Common myeloid progenitor, CD34-positive (primary cell): ENCODE measurements at regions not wholly inside any gene's neighbourhood (a gene's known extent, or its start where the extent isn't known, plus 50 kb on each side); places are given as distances from the start of the nearest gene placed in this dataset.

Source experiments
- CTCF ChIA-PET: fragments of 350-600 bp; sonication (Branson Sonifier 250); formaldehyde crosslinking; loops from one replicate; lab custom pipeline; 2021; ENCODE audit warnings: antibody characterized with exemption; lab: Charles Lee
- POLR2A ChIA-PET: fragments of 350-600 bp; sonication (Branson Sonifier 250); formaldehyde crosslinking; loops from one replicate; lab custom pipeline; 2021; ENCODE audit warnings: antibody characterized with exemption; lab: Charles Lee
- DNase-seq, 3 donors: peaks; one replicate each; pipeline versions ENCODE4 v3.0.0 to v3.0.0-alpha.2; 2013
- H3K27ac ChIP-seq, 2 experiments: 1 replicate in 1 of 2; 2 replicates in 1 of 2; pipeline ENCODE4 v1.7.0; 2013; ENCODE audit warnings: inconsistent platforms in 2 of 2, low read length in 2 of 2, mild to moderate bottlenecking in 2 of 2, low read depth in 1 of 2, moderate library complexity in 1 of 2; ENCODE audit not compliant: severe bottlenecking in 2 of 2, insufficient read depth in 1 of 2, poor library complexity in 1 of 2
- H3K27me3 ChIP-seq, 5 experiments: replicated peaks in 2 of 5; 1 replicate in 3 of 5; 2 replicates in 2 of 5; pipeline versions ENCODE4 v1.6.1 to v1.7.0; 2013; ENCODE audit warnings: low read length in 4 of 5, mild to moderate bottlenecking in 2 of 5, moderate library complexity in 2 of 5, inconsistent platforms in 1 of 5; ENCODE audit not compliant: insufficient read depth in 5 of 5, control insufficient read depth in 4 of 5
- H3K36me3 ChIP-seq, 4 experiments: 1 replicate in 2 of 4; 2 replicates in 2 of 4; pipeline versions ENCODE4 v1.6.1 to v1.7.0; 2013; ENCODE audit warnings: low read length in 3 of 4, control low read depth in 1 of 4, mild to moderate bottlenecking in 1 of 4; ENCODE audit not compliant: control insufficient read depth in 4 of 4, insufficient read depth in 4 of 4
- H3K4me1 ChIP-seq, 4 experiments: 1 replicate in 3 of 4; 2 replicates in 1 of 4; pipeline versions ENCODE4 v1.6.1 to v1.7.1; 2013; ENCODE audit warnings: low read length in 3 of 4, mild to moderate bottlenecking in 3 of 4, control low read depth in 1 of 4, inconsistent platforms in 1 of 4, moderate library complexity in 1 of 4; ENCODE audit not compliant: control insufficient read depth in 4 of 4, insufficient read depth in 4 of 4; ENCODE audit errors: control extremely low read depth in 1 of 4
- H3K4me3 ChIP-seq, 7 experiments: 1 replicate in 4 of 7; 2 replicates in 3 of 7; pipeline versions ENCODE4 v1.5.1 to v1.7.0; 2013; ENCODE audit warnings: mild to moderate bottlenecking in 7 of 7, low read length in 6 of 7, moderate library complexity in 6 of 7, inconsistent platforms in 2 of 7, low read depth in 2 of 7, control low read depth in 1 of 7; ENCODE audit not compliant: insufficient read depth in 4 of 7, control insufficient read depth in 1 of 7; ENCODE audit errors: extremely low read depth in 1 of 7
- H3K9me3 ChIP-seq, 5 experiments: 1 replicate in 4 of 5; 2 replicates in 1 of 5; pipeline versions ENCODE4 v1.6.1 to v1.7.1; 2013; ENCODE audit warnings: low read length in 4 of 5, mild to moderate bottlenecking in 2 of 5, inconsistent platforms in 1 of 5, low read depth in 1 of 5, moderate library complexity in 1 of 5; ENCODE audit not compliant: control insufficient read depth in 4 of 5, insufficient read depth in 2 of 5; ENCODE audit errors: control extremely low read depth in 1 of 5
- WGBS: methylation state at CpG from one replicate; pipeline ENCODE4 v1.1.5; 2013; ENCODE audit not compliant: insufficient coverage; 5-methylcytosine and 5-hydroxymethylcytosine counted together

DNA sequence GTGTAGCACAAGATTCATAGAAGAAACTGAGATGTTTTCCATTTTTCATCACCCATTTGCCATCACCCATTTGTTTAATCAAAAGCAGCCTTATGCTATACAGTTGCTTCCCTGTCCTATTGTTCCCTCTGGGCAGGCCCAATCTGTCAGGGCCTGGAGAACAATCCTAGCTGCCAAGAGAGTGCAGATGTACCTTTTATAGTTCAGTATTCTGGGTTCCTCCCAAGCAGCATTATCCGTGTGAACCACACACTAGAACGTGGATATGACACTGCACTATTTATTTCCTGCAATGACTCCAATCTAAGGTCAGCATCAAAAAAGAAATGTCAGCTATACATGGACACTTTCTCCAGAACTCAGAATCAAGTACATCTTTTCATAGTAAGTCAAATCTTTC is 269.0 kb downstream of the ADGRA3 start:
- no peaks in the 10 kb centered on the region for H3K27me3 ChIP-seq
- no peaks in the 10 kb centered on the region for H3K36me3 ChIP-seq
- CTCF ChIA-PET = no interaction called here
- WGBS = 0% methylated on average over 2 of the region's 2 CpGs
- DNase-seq = peak in 2 of 3 donors; percentile 47 to 64
- no peaks in the 10 kb centered on the region for H3K9me3 ChIP-seq
- POLR2A ChIA-PET = no interaction called here
- H3K4me3 ChIP-seq = no peak overlapping the region
- H3K4me1 ChIP-seq = peaks cover 0 to 10% (median 2%) of the 10 kb centered on the region in 4 experiments
- H3K27ac ChIP-seq = no peak overlapping the region

DNA sequence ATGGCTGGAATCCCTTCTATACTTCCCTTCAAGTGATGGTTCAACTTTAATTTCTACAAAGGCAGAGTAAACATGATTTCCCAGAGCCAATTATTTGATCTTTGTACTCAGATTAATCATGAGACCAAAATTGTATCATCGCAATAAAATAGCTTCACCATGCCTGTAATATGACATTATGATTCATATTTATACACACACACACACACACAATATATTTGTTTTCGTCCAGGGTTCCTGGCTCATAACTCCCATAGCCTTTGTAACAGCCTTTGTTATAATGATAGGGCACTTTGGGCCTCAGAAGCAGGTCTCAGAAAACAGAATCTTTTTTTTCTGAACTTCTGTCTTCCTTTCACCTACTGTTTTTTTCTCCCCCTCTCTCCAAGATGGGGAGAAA is 270.6 kb downstream of the ADGRA3 start:
- DNase-seq = no peak
- 86% methylated on average over 1 of the region's 2 CpGs for WGBS
- no peak overlapping the region for H3K27ac ChIP-seq
- H3K27me3 ChIP-seq = no peaks in the 10 kb centered on the region
- H3K4me1 ChIP-seq = peaks cover 0 to 10% (median 2%) of the 10 kb centered on the region in 4 experiments
- no peak overlapping the region for H3K4me3 ChIP-seq
- CTCF ChIA-PET = no interaction called here
- no peaks in the 10 kb centered on the region for H3K9me3 ChIP-seq
- POLR2A ChIA-PET = no interaction called here
- H3K36me3 ChIP-seq = no peaks in the 10 kb centered on the region

DNA sequence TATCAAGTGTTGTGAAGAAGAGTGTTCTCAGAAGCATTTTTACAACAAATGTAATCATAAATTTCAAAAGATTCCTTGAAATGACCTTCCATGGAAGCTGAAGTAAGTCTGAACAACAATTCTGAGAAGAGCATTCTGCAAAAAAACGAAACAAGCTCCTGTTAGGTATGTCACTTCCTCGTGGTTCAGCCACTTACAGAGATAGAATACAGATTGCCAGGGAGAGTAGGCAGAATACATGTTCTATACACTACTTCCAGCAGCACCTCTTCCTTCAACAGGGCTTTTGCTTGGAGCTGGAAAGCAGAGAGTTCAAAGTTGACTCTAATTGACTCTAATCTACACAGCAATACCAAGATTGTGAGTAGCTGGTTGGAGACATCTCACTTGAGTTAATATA is 274.5 kb downstream of the ADGRA3 start:
- ChIA-PET CTCF (no interaction called here), POLR2A (no interaction called here)
- WGBS = 89% methylated on average over 1 of the region's 2 CpGs

DNA sequence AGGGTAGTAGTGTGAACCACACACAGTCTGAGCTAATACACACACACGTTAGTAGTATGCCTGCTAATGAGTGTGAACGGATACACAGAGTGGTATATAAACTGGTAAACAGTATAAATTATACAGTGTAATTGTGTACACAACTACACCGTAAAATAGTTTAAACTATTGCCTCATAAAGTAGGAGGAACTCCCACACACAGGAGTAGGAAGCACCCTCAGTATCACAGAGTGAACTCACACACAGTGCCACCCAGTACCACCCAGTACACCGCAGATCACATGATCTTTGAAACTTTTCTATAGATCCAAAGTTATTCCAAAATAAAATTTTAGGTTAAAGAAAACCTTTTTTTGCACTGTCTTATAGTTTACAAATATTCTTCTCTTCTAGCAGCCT is 275.1 kb downstream of the ADGRA3 start:
- no peak overlapping the region for H3K27ac ChIP-seq
- peaks cover 0 to 3% (median 0%) of the 10 kb centered on the region in 4 experiments for H3K4me1 ChIP-seq
- H3K9me3 ChIP-seq = no peaks in the 10 kb centered on the region
- ChIA-PET POLR2A (no interaction called here), CTCF (no interaction called here)
- H3K27me3 ChIP-seq = no peaks in the 10 kb centered on the region
- WGBS = no CpG with 5 or more reads among the region's 4 CpGs
- no peak overlapping the region for H3K4me3 ChIP-seq
- DNase-seq = no peak
- H3K36me3 ChIP-seq = no peaks in the 10 kb centered on the region

More for the DNA sequence above, 274.5 kb downstream of the ADGRA3 start:
- Histone ChIP-seq H3K4me1 (peaks cover 0 to 5% (median 0%) of the 10 kb centered on the region in 4 experiments), H3K9me3 (no peaks in the 10 kb centered on the region), H3K27me3 (no peaks in the 10 kb centered on the region), H3K36me3 (no peaks in the 10 kb centered on the region), H3K4me3 (no peak overlapping the region), H3K27ac (no peak overlapping the region)
- no peak for DNase-seq

DNA sequence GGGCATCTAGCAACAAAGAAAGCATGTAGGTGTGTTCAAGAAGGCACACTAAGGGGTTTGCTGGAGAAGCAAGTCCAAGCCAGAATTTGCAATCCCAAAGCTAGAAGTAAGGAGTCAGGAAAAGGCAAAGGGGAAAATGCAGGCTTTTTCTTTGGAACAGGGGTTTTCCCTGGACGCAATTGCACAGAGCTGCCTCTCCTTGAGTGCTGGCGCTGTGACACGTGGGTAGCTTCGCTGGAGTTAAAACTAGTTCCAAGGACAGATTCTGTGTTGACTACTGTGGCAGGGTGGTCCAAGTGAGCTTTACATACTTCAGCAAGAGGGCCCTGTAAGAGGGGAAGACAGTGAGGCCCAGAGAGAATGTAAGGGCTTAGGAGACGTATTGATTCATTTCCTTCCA is 277.1 kb downstream of the ADGRA3 start:
- H3K9me3 ChIP-seq = no peaks in the 10 kb centered on the region
- ChIA-PET CTCF (no interaction called here), POLR2A (no interaction called here)
- no peaks in the 10 kb centered on the region for H3K27me3 ChIP-seq
- 96% methylated on average over 4 of the region's 5 CpGs for WGBS
- H3K27ac ChIP-seq = no peak overlapping the region
- H3K4me3 ChIP-seq = no peak overlapping the region
- no peaks in the 10 kb centered on the region for H3K36me3 ChIP-seq
- H3K4me1 ChIP-seq = peaks cover 0 to 3% (median 0%) of the 10 kb centered on the region in 4 experiments
- no peak for DNase-seq

DNA sequence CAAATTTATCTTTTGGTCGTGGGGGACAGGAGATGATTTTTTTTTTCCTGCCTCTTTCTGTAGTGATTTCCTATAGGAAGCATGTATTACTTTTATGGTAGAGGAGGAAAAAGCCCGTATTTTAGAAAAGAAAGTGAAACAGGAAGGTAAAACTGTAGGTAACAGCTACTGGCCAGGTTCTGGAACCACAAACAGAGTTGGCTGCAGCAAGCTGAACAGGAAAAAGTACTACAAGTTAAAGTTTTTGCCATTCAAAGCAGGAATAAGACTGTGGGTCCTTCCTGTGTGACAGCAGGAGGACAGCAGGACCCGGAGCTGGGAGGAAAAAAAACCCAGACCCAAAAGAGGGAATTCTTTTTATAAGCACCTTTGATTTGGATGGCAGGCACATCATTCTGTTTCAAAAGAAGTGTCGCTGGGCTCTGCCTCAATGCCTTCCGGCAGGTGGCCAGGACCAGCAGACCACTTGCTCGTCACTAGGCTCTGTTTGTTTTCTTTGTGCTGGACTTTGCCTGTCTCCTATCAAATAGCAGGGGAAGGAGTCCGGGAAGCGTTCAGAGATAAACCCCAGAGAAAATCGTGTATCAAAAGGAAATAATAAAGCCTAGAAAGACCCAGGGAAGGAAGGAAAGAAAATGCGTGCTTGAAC is 277.9 kb downstream of the ADGRA3 start:
- Histone ChIP-seq H3K27me3 (no peaks in the 10 kb centered on the region), H3K4me1 (peaks cover 0 to 3% (median 0%) of the 10 kb centered on the region in 4 experiments), H3K27ac (no peak overlapping the region), H3K9me3 (no peaks in the 10 kb centered on the region), H3K4me3 (peak overlapping the region in 5 of 7 experiments; percentile 54 to 73 (median 61)), H3K36me3 (no peaks in the 10 kb centered on the region)
- peak in 2 of 3 donors; percentile 21 to 44 for DNase-seq
- ChIA-PET POLR2A (no interaction called here), CTCF (interaction anchor here (0.9 to 1.7 kb wide), 4 partner anchors 11 to 152 kb away, joined by 3 to 5 read pairs (median 4); no protein-coding TSS in a partner anchor)
- 40% methylated on average over 6 of the region's 10 CpGs for WGBS

DNA sequence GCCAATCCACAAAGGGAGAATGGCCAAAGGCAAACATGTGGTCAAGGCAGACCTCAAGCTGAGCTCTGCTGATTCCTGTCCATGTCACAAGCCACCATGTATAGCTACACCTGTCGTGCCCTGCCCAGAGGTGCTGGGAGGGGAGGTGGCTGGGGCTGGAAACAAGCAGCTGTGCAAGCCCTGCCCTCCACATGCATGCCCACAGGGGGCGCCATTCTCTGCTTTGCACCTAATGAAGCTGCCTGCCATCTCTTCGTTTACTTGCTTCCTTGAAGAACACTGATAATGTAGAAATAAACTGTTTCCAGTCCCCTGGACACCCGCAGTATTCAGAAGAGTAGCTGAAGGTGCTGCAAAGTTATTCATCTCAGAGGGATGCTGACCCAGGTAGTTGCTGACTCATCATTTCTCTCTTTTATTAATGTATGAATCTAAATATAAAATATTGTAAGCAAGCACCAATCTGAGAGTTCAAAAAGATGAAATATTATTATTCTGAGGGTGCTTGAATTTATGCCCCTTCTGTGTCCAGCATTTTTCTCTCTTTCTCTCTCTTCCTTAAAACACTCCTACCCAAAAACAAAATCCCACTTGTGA is 278.6 kb downstream of the ADGRA3 start:
- no peaks in the 10 kb centered on the region for H3K9me3 ChIP-seq
- CTCF ChIA-PET = interaction anchor here (0.9 to 2.3 kb wide), 5 partner anchors 11 to 152 kb away, joined by 3 to 11 read pairs (median 4); no protein-coding TSS in a partner anchor
- peaks cover 0 to 3% (median 0%) of the 10 kb centered on the region in 4 experiments for H3K4me1 ChIP-seq
- peak; percentile 68 to 78 (median 75) for DNase-seq
- H3K27ac ChIP-seq = no peak overlapping the region
- peak overlapping the region in 5 of 7 experiments; percentile 54 to 73 (median 61) for H3K4me3 ChIP-seq
- no peaks in the 10 kb centered on the region for H3K27me3 ChIP-seq
- 16% methylated on average over 4 of the region's 4 CpGs for WGBS
- H3K36me3 ChIP-seq = no peaks in the 10 kb centered on the region
- POLR2A ChIA-PET = no interaction called here
